Panc1 (cell line): ENCODE measurements at regions not wholly inside any gene's neighbourhood (a gene's known extent, or its start where the extent isn't known, plus 50 kb on each side); places are given as distances from the start of the nearest gene placed in this dataset.

Experiments
- POLR2AphosphoS5 ChIP-seq: IDR thresholded peaks from 2 replicates; pipeline ENCODE4 v1.6.1; 2012; ENCODE audit warnings: mild to moderate bottlenecking, low read depth, low read length, moderate library complexity
- REST ChIP-seq, 2 experiments: IDR thresholded peaks; 2 replicates each; pipeline ENCODE4 v1.6.1; 2011 to 2012; ENCODE audit warnings: low read depth in 2 of 2, control low read depth in 1 of 2, low read length in 1 of 2, mild to moderate bottlenecking in 1 of 2, moderate library complexity in 1 of 2; ENCODE audit not compliant: insufficient read depth in 1 of 2
- SIN3A ChIP-seq: IDR thresholded peaks from 2 replicates; pipeline ENCODE4 v1.6.1; 2012; ENCODE audit warnings: low read depth, mild to moderate bottlenecking, low read length, moderate library complexity, borderline replicate concordance; ENCODE audit not compliant: insufficient read depth
- TCF7L2 ChIP-seq: IDR thresholded peaks from 2 replicates; pipeline ENCODE4 v1.6.1; 2011; ENCODE audit warnings: mild to moderate bottlenecking, low read depth, low read length, inconsistent platforms
- TF ChIP-seq, protein P1 (sequence below): fragments of 450-650 bp; IDR thresholded peaks from 2 replicates; pipeline ENCODE4 v1.5.1; 2017; ENCODE audit warnings: mild to moderate bottlenecking

GRCh38 chr12:68406911-68407310 lies 74.7 kb upstream of the MDM1 start:
- TF ChIP-seq POLR2AphosphoS5 (no peak), SIN3A (no peak), REST (IDR thresholded peaks at IDR 0.05; ENCODE audit: insufficient read depth in 1 of 2, low read depth in 2 of 2, low read length in 1 of 2) (no peak), TCF7L2 (no peak)
- TF ChIP-seq, protein P1, sequence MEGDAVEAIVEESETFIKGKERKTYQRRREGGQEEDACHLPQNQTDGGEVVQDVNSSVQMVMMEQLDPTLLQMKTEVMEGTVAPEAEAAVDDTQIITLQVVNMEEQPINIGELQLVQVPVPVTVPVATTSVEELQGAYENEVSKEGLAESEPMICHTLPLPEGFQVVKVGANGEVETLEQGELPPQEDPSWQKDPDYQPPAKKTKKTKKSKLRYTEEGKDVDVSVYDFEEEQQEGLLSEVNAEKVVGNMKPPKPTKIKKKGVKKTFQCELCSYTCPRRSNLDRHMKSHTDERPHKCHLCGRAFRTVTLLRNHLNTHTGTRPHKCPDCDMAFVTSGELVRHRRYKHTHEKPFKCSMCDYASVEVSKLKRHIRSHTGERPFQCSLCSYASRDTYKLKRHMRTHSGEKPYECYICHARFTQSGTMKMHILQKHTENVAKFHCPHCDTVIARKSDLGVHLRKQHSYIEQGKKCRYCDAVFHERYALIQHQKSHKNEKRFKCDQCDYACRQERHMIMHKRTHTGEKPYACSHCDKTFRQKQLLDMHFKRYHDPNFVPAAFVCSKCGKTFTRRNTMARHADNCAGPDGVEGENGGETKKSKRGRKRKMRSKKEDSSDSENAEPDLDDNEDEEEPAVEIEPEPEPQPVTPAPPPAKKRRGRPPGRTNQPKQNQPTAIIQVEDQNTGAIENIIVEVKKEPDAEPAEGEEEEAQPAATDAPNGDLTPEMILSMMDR, result no peak
